ENCODE measurements at regions not wholly inside any gene's neighbourhood (a gene's known extent, or its start where the extent isn't known, plus 50 kb on each side); places are given as distances from the start of the nearest gene placed in this dataset.

DNA sequence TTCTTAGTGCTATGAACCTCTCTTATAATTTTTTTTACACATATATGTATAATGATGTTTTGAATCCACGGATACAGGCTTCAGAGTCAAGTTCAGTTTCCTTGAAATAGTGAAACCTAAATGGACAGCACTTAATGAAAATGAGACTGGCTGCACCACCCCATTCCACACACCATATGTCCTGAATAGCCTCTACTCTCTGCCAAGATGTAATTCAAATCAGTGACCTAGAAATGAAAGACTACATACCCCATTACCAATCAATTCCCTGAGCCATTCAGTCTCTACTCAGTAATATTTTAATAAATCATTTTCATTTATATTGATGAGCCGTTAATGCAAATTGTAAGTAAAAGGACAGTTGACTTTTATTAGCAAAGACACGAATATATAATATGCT lies 614.9 kb upstream of the TMPRSS15 start:
- no peak overlapping the region for H3K23ac ChIP-seq (ENCODE audit: low read length in 2 of 2)
- H3K79me1 ChIP-seq (replicated peaks; ENCODE audit: low read length, poor library complexity, severe bottlenecking), result no peaks in the 10 kb centered on the region
- H2BK15ac ChIP-seq (ENCODE audit: low read depth, poor library complexity, severe bottlenecking), result no peak overlapping the region
- no peak overlapping the region for H3K4me2 ChIP-seq (ENCODE audit: low read length, poor library complexity, severe bottlenecking)
- H3K4me3 ChIP-seq (ENCODE audit: insufficient read depth in 1 of 2, low read depth in 1 of 2, low read length in 2 of 2), result no peak overlapping the region
- H2AFZ ChIP-seq (ENCODE audit: low read depth, low read length), result no peak overlapping the region
- no peak overlapping the region for H3K18ac ChIP-seq (ENCODE audit: low read depth in 1 of 2, low read length in 2 of 2)
- no peak overlapping the region for H3K27ac ChIP-seq (ENCODE audit: low read length, poor library complexity, severe bottlenecking)
- no peak overlapping the region for H4K8ac ChIP-seq (ENCODE audit: low read length)
- no peak overlapping the region for H3K9ac ChIP-seq (ENCODE audit: low read length)
- no peak overlapping the region for H2BK12ac ChIP-seq (ENCODE audit: low read length in 2 of 2)
- DNase-seq, result no peak
- 86% methylated on average over 1 of the region's 3 CpGs for WGBS
- H4K91ac ChIP-seq (ENCODE audit: low read length), result no peak overlapping the region
- H3K4me1 ChIP-seq (ENCODE audit: control insufficient read depth, insufficient read depth, low read depth, low read length), result no peaks in the 10 kb centered on the region
- no peak overlapping the region for H3K14ac ChIP-seq (ENCODE audit: low read length in 2 of 2)
- H2AK5ac ChIP-seq (ENCODE audit: low read length, severe bottlenecking), result no peak overlapping the region
- no peak overlapping the region for H2BK120ac ChIP-seq (ENCODE audit: low read depth, low read length)
- H3K36me3 ChIP-seq (ENCODE audit: control insufficient read depth in 1 of 2, insufficient read depth in 2 of 2, low read depth in 1 of 2, low read length in 2 of 2), result no peaks in the 10 kb centered on the region
- H3K9me3 ChIP-seq (ENCODE audit: control insufficient read depth, low read length), result peaks cover 3% of the 10 kb centered on the region
- no peak overlapping the region for H2BK5ac ChIP-seq (ENCODE audit: low read depth, low read length, poor library complexity, severe bottlenecking)
- H3K27me3 ChIP-seq (ENCODE audit: control insufficient read depth in 1 of 2, insufficient read depth in 1 of 2, low read length in 2 of 2), result no peaks in the 10 kb centered on the region
- H3K4ac ChIP-seq (ENCODE audit: low read depth in 1 of 2, low read length in 2 of 2), result no peak overlapping the region

DNA sequence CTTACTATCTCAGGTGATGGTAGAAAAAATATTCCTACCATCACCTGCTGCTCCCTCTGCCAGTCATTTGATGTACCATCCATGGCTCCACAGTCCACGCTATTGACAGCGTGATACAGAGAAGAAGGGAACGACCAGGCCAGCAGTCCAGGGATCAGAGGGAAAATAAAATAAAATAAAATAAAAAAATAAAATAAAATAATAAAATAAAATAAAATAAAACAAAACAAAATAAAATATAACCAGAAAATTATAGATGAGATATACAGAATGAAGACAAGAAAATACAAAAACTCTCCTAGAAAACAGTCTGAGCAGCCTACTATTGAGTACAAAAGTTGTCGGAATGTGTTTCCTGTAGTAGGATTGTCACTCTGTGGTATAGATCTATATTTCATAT lies 619.4 kb upstream of the TMPRSS15 start:
- no peak for DNase-seq
- Histone ChIP-seq H2BK15ac (ENCODE audit: low read depth, poor library complexity, severe bottlenecking) (no peak overlapping the region), H2BK120ac (ENCODE audit: low read depth, low read length) (no peak overlapping the region)

DNA sequence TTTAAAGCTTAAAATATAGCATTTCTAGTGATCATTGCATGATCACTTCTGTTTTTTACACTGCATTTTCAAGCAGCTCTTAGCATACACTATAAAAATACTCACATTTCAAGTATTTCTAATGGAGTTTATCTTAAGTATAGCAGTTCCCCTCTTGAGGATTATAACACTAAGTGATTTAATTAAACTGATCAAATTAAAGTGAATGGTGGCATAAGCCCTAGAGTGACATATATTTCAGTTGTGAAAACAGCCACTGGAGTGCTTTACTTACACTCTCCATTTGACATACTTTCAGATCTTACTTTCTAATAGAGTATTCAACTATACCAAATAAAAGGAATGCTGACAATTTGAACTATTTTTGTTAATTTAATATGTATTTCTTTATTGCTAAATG lies 623.3 kb upstream of the TMPRSS15 start:
- no peak overlapping the region for H2BK15ac ChIP-seq (ENCODE audit: low read depth, poor library complexity, severe bottlenecking)
- H3K27ac ChIP-seq (ENCODE audit: low read length, poor library complexity, severe bottlenecking), result no peak overlapping the region
- H2AFZ ChIP-seq (ENCODE audit: low read depth, low read length), result no peak overlapping the region
- H3K27me3 ChIP-seq (ENCODE audit: control insufficient read depth in 1 of 2, insufficient read depth in 1 of 2, low read length in 2 of 2), result no peaks in the 10 kb centered on the region
- no peak overlapping the region for H4K8ac ChIP-seq (ENCODE audit: low read length)
- no peak overlapping the region for H3K4me2 ChIP-seq (ENCODE audit: low read length, poor library complexity, severe bottlenecking)
- H2AK5ac ChIP-seq (ENCODE audit: low read length, severe bottlenecking), result no peak overlapping the region
- H3K14ac ChIP-seq (ENCODE audit: low read length in 2 of 2), result no peak overlapping the region
- no peak overlapping the region for H3K9ac ChIP-seq (ENCODE audit: low read length)
- H2BK5ac ChIP-seq (ENCODE audit: low read depth, low read length, poor library complexity, severe bottlenecking), result no peak overlapping the region
- no peak overlapping the region for H3K23ac ChIP-seq (ENCODE audit: low read length in 2 of 2)
- no peaks in the 10 kb centered on the region for H3K79me1 ChIP-seq (replicated peaks; ENCODE audit: low read length, poor library complexity, severe bottlenecking)
- H3K36me3 ChIP-seq (ENCODE audit: control insufficient read depth in 1 of 2, insufficient read depth in 2 of 2, low read depth in 1 of 2, low read length in 2 of 2), result no peaks in the 10 kb centered on the region
- no peak overlapping the region for H4K91ac ChIP-seq (ENCODE audit: low read length)
- H3K4me1 ChIP-seq (ENCODE audit: control insufficient read depth, insufficient read depth, low read depth, low read length), result no peaks in the 10 kb centered on the region
- no peak overlapping the region for H3K4ac ChIP-seq (ENCODE audit: low read depth in 1 of 2, low read length in 2 of 2)
- DNase-seq, result no peak
- H3K18ac ChIP-seq (ENCODE audit: low read depth in 1 of 2, low read length in 2 of 2), result no peak overlapping the region
- no peak overlapping the region for H2BK120ac ChIP-seq (ENCODE audit: low read depth, low read length)
- H3K9me3 ChIP-seq (ENCODE audit: control insufficient read depth, low read length), result no peaks in the 10 kb centered on the region
- H2BK12ac ChIP-seq (ENCODE audit: low read length in 2 of 2), result no peak overlapping the region
- H3K4me3 ChIP-seq (ENCODE audit: insufficient read depth in 1 of 2, low read depth in 1 of 2, low read length in 2 of 2), result no peak overlapping the region

More for the DNA sequence above, 619.4 kb upstream of the TMPRSS15 start:
- no peak overlapping the region for H3K4me3 ChIP-seq (ENCODE audit: insufficient read depth in 1 of 2, low read depth in 1 of 2, low read length in 2 of 2)
- no peak overlapping the region for H2BK5ac ChIP-seq (ENCODE audit: low read depth, low read length, poor library complexity, severe bottlenecking)
- H3K4me1 ChIP-seq (ENCODE audit: control insufficient read depth, insufficient read depth, low read depth, low read length), result no peaks in the 10 kb centered on the region
- no peak overlapping the region for H4K8ac ChIP-seq (ENCODE audit: low read length)
- H2AFZ ChIP-seq (ENCODE audit: low read depth, low read length), result no peak overlapping the region
- H3K79me1 ChIP-seq (replicated peaks; ENCODE audit: low read length, poor library complexity, severe bottlenecking), result no peaks in the 10 kb centered on the region
- H3K23ac ChIP-seq (ENCODE audit: low read length in 2 of 2), result no peak overlapping the region
- peaks cover 3% of the 10 kb centered on the region for H3K9me3 ChIP-seq (ENCODE audit: control insufficient read depth, low read length)
- no peak overlapping the region for H2AK5ac ChIP-seq (ENCODE audit: low read length, severe bottlenecking)
- no peaks in the 10 kb centered on the region for H3K27me3 ChIP-seq (ENCODE audit: control insufficient read depth in 1 of 2, insufficient read depth in 1 of 2, low read length in 2 of 2)
- no peak overlapping the region for H3K27ac ChIP-seq (ENCODE audit: low read length, poor library complexity, severe bottlenecking)
- no peaks in the 10 kb centered on the region for H3K36me3 ChIP-seq (ENCODE audit: control insufficient read depth in 1 of 2, insufficient read depth in 2 of 2, low read depth in 1 of 2, low read length in 2 of 2)
- no peak overlapping the region for H2BK12ac ChIP-seq (ENCODE audit: low read length in 2 of 2)
- H3K4ac ChIP-seq (ENCODE audit: low read depth in 1 of 2, low read length in 2 of 2), result no peak overlapping the region
- no peak overlapping the region for H3K18ac ChIP-seq (ENCODE audit: low read depth in 1 of 2, low read length in 2 of 2)
- H3K9ac ChIP-seq (ENCODE audit: low read length), result no peak overlapping the region
- H3K14ac ChIP-seq (ENCODE audit: low read length in 2 of 2), result no peak overlapping the region
- no CpG with 5 or more reads among the region's 4 CpGs for WGBS
- no peak overlapping the region for H4K91ac ChIP-seq (ENCODE audit: low read length)
- no peak overlapping the region for H3K4me2 ChIP-seq (ENCODE audit: low read length, poor library complexity, severe bottlenecking)

DNA sequence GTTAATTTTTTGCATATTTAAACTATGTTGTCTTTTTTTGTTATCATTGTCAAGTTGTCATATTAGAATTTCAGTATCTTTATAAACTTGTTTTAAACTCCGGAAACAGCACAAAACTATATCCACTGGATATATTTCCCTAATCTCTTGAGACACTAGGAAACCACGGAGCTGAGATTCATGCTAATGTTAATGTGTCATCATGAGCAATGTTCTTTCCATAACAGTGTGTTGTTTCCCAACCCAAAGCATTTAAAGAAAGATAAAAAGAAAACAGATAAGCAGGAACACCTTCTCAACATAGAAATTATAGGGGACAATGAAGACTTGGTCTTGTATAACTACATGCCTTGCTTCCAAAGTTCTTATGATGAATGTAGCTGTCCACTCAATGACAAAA lies 626.2 kb upstream of the TMPRSS15 start:
- Histone ChIP-seq H2BK5ac (ENCODE audit: low read depth, low read length, poor library complexity, severe bottlenecking) (no peak overlapping the region), H2BK15ac (ENCODE audit: low read depth, poor library complexity, severe bottlenecking) (no peak overlapping the region), H2BK120ac (ENCODE audit: low read depth, low read length) (no peak overlapping the region), H4K91ac (ENCODE audit: low read length) (no peak overlapping the region), H3K4me2 (ENCODE audit: low read length, poor library complexity, severe bottlenecking) (no peak overlapping the region), H3K23ac (ENCODE audit: low read length in 2 of 2) (no peak overlapping the region), H3K18ac (ENCODE audit: low read depth in 1 of 2, low read length in 2 of 2) (no peak overlapping the region), H3K27ac (ENCODE audit: low read length, poor library complexity, severe bottlenecking) (no peak overlapping the region), H3K4me3 (ENCODE audit: insufficient read depth in 1 of 2, low read depth in 1 of 2, low read length in 2 of 2) (no peak overlapping the region), H3K9ac (ENCODE audit: low read length) (no peak overlapping the region), H3K4me1 (ENCODE audit: control insufficient read depth, insufficient read depth, low read depth, low read length) (no peaks in the 10 kb centered on the region), H3K14ac (ENCODE audit: low read length in 2 of 2) (no peak overlapping the region), H3K4ac (ENCODE audit: low read depth in 1 of 2, low read length in 2 of 2) (no peak overlapping the region), H3K9me3 (ENCODE audit: control insufficient read depth, low read length) (no peaks in the 10 kb centered on the region), H2AFZ (ENCODE audit: low read depth, low read length) (no peak overlapping the region), H3K27me3 (ENCODE audit: control insufficient read depth in 1 of 2, insufficient read depth in 1 of 2, low read length in 2 of 2) (no peaks in the 10 kb centered on the region), H4K8ac (ENCODE audit: low read length) (no peak overlapping the region), H2AK5ac (ENCODE audit: low read length, severe bottlenecking) (no peak overlapping the region), H3K79me1 (replicated peaks; ENCODE audit: low read length, poor library complexity, severe bottlenecking) (no peaks in the 10 kb centered on the region), H2BK12ac (ENCODE audit: low read length in 2 of 2) (no peak overlapping the region), H3K36me3 (ENCODE audit: control insufficient read depth in 1 of 2, insufficient read depth in 2 of 2, low read depth in 1 of 2, low read length in 2 of 2) (no peaks in the 10 kb centered on the region)
- no peak for DNase-seq
- 80% methylated on average over 1 of the region's 2 CpGs for WGBS

Data from mesenchymal stem cell (in vitro differentiated cells and primary cell).